ENCODE measurements at regions not wholly inside any gene's neighbourhood (a gene's known extent, or its start where the extent isn't known, plus 50 kb on each side); places are given as distances from the start of the nearest gene placed in this dataset.

GRCh38 chr11:28542561-28542960 is 434.4 kb downstream of the METTL15 start:
- no peak for TF ChIP-seq CTCF (IDR thresholded peaks at IDR 0.05)

GRCh38 chr11:28539239-28540030 is 431.2 kb downstream of the METTL15 start:
- TF ChIP-seq CTCF (IDR thresholded peaks at IDR 0.05), result no peak

- TF ChIP-seq CTCF (IDR thresholded peaks at IDR 0.05), result no peak
Measured at GRCh38 chr11:28537822-28538221, 429.6 kb downstream of the METTL15 start.

- no peak for TF ChIP-seq CTCF (IDR thresholded peaks at IDR 0.05)
Measured at GRCh38 chr11:28536504-28537267, 428.5 kb downstream of the METTL15 start.

- TF ChIP-seq CTCF (IDR thresholded peaks at IDR 0.05), result no peak
Measured at GRCh38 chr11:28535677-28536076, 427.5 kb downstream of the METTL15 start.

- peak; percentile 61 for TF ChIP-seq CTCF (IDR thresholded peaks at IDR 0.05)
Measured at GRCh38 chr11:28529540-28530410, 421.6 kb downstream of the METTL15 start.

- TF ChIP-seq CTCF (IDR thresholded peaks at IDR 0.05), result no peak
Measured at GRCh38 chr11:28529046-28529445, 420.9 kb downstream of the METTL15 start.

All from LNCAP (cell line).